ENCODE measurements at regions not wholly inside any gene's neighbourhood (a gene's known extent, or its start where the extent isn't known, plus 50 kb on each side); places are given as distances from the start of the nearest gene placed in this dataset.

- no peaks in the 10 kb centered on the region for H3K27me3 ChIP-seq (ENCODE audit: control insufficient read depth in 1 of 2, insufficient read depth in 2 of 2, low read length in 1 of 2)
- no peak overlapping the region for H3K27ac ChIP-seq (ENCODE audit: low read depth in 1 of 2, low read length in 2 of 2)
- no peaks in the 10 kb centered on the region for H3K4me1 ChIP-seq (ENCODE audit: control insufficient read depth in 1 of 2, insufficient read depth in 2 of 2, low read length in 2 of 2)
- no peaks in the 10 kb centered on the region for H3K9me3 ChIP-seq (ENCODE audit: control insufficient read depth, low read length)
- peak in 1 of 2 donors; percentile 64 for DNase-seq
- 70 to 79% methylated on average over 25 of the region's 25 CpGs for WGBS, 2 donors
- no peak for ATAC-seq (ENCODE audit: low FRiP score)
- H3K36me3 ChIP-seq (ENCODE audit: control insufficient read depth in 1 of 2, insufficient read depth in 2 of 2, low read length in 1 of 2) = no peaks in the 10 kb centered on the region
- no peak overlapping the region for H3K4me3 ChIP-seq (ENCODE audit: low read length in 2 of 2)
- intact Hi-C loops (cut with DNase I) = no loop called here
Observed at GRCh38 chr14:101469382-101470247, 91.7 kb upstream of the DIO3 start.

- Histone ChIP-seq H3K36me3 (ENCODE audit: control insufficient read depth in 1 of 2, insufficient read depth in 2 of 2, low read length in 1 of 2) (no peaks in the 10 kb centered on the region), H3K27ac (ENCODE audit: low read depth in 1 of 2, low read length in 2 of 2) (no peak overlapping the region), H3K27me3 (ENCODE audit: control insufficient read depth in 1 of 2, insufficient read depth in 2 of 2, low read length in 1 of 2) (no peaks in the 10 kb centered on the region), H3K9me3 (ENCODE audit: control insufficient read depth, low read length) (no peaks in the 10 kb centered on the region), H3K4me1 (ENCODE audit: control insufficient read depth in 1 of 2, insufficient read depth in 2 of 2, low read length in 2 of 2) (no peaks in the 10 kb centered on the region), H3K4me3 (ENCODE audit: low read length in 2 of 2) (no peak overlapping the region)
- 80 to 83% methylated on average over 12 of the region's 12 CpGs for whole genome bisulfite sequencing, 2 donors
- ATAC-seq (ENCODE audit: low FRiP score) = no peak
- peak in 1 of 2 donors; percentile 58 for DNase-seq
- intact Hi-C loops (cut with DNase I) = no loop called here
Observed at GRCh38 chr14:101470266-101470665, 91.0 kb upstream of the DIO3 start.

GRCh38 chr14:101471723-101472517, 89.4 kb upstream of the DIO3 start:
- WGBS, 2 donors = 81 to 84% methylated on average over 15 to 16 of the region's 16 CpGs
- no peaks in the 10 kb centered on the region for H3K36me3 ChIP-seq (ENCODE audit: control insufficient read depth in 1 of 2, insufficient read depth in 2 of 2, low read length in 1 of 2)
- no peak overlapping the region for H3K27ac ChIP-seq (ENCODE audit: low read depth in 1 of 2, low read length in 2 of 2)
- no peaks in the 10 kb centered on the region for H3K4me1 ChIP-seq (ENCODE audit: control insufficient read depth in 1 of 2, insufficient read depth in 2 of 2, low read length in 2 of 2)
- DNase-seq (peak in 1 of 2 donors; percentile 24), ATAC-seq (ENCODE audit: low FRiP score) (no peak)
- H3K27me3 ChIP-seq (ENCODE audit: control insufficient read depth in 1 of 2, insufficient read depth in 2 of 2, low read length in 1 of 2) = no peaks in the 10 kb centered on the region
- H3K9me3 ChIP-seq (ENCODE audit: control insufficient read depth, low read length) = no peaks in the 10 kb centered on the region
- no peak overlapping the region for H3K4me3 ChIP-seq (ENCODE audit: low read length in 2 of 2)
- intact Hi-C loops (cut with DNase I) = no loop called here

- WGBS, 2 donors = 76 to 83% methylated on average over 6 of the region's 6 CpGs
Observed at GRCh38 chr14:101472518-101472849, 88.8 kb upstream of the DIO3 start.

GRCh38 chr14:101473045-101473729, 88.1 kb upstream of the DIO3 start:
- ATAC-seq (ENCODE audit: low FRiP score) (no peak), DNase-seq (no peak)
- no peak overlapping the region for H3K27ac ChIP-seq (ENCODE audit: low read depth in 1 of 2, low read length in 2 of 2)
- H3K9me3 ChIP-seq (ENCODE audit: control insufficient read depth, low read length) = no peaks in the 10 kb centered on the region
- no peaks in the 10 kb centered on the region for H3K4me1 ChIP-seq (ENCODE audit: control insufficient read depth in 1 of 2, insufficient read depth in 2 of 2, low read length in 2 of 2)
- H3K36me3 ChIP-seq (ENCODE audit: control insufficient read depth in 1 of 2, insufficient read depth in 2 of 2, low read length in 1 of 2) = no peaks in the 10 kb centered on the region
- intact Hi-C loops (cut with DNase I) = no loop called here
- H3K4me3 ChIP-seq (ENCODE audit: low read length in 2 of 2) = no peak overlapping the region
- WGBS, 2 donors = 76 to 80% methylated on average over 12 of the region's 12 CpGs
- H3K27me3 ChIP-seq (ENCODE audit: control insufficient read depth in 1 of 2, insufficient read depth in 2 of 2, low read length in 1 of 2) = no peaks in the 10 kb centered on the region

More at GRCh38 chr14:101472518-101472849, 88.8 kb upstream of the DIO3 start:
- H3K36me3 ChIP-seq (ENCODE audit: control insufficient read depth in 1 of 2, insufficient read depth in 2 of 2, low read length in 1 of 2) = no peaks in the 10 kb centered on the region
- H3K4me3 ChIP-seq (ENCODE audit: low read length in 2 of 2) = no peak overlapping the region
- H3K27me3 ChIP-seq (ENCODE audit: control insufficient read depth in 1 of 2, insufficient read depth in 2 of 2, low read length in 1 of 2) = no peaks in the 10 kb centered on the region
- intact Hi-C loops (cut with DNase I) = no loop called here
- H3K4me1 ChIP-seq (ENCODE audit: control insufficient read depth in 1 of 2, insufficient read depth in 2 of 2, low read length in 2 of 2) = no peaks in the 10 kb centered on the region
- H3K27ac ChIP-seq (ENCODE audit: low read depth in 1 of 2, low read length in 2 of 2) = no peak overlapping the region
- no peaks in the 10 kb centered on the region for H3K9me3 ChIP-seq (ENCODE audit: control insufficient read depth, low read length)
- ATAC-seq (ENCODE audit: low FRiP score) (no peak), DNase-seq (no peak)

GRCh38 chr14:101473795-101474562, 87.3 kb upstream of the DIO3 start:
- Histone ChIP-seq H3K4me3 (ENCODE audit: low read length in 2 of 2) (no peak overlapping the region), H3K27me3 (ENCODE audit: control insufficient read depth in 1 of 2, insufficient read depth in 2 of 2, low read length in 1 of 2) (no peaks in the 10 kb centered on the region), H3K36me3 (ENCODE audit: control insufficient read depth in 1 of 2, insufficient read depth in 2 of 2, low read length in 1 of 2) (no peaks in the 10 kb centered on the region), H3K4me1 (ENCODE audit: control insufficient read depth in 1 of 2, insufficient read depth in 2 of 2, low read length in 2 of 2) (no peaks in the 10 kb centered on the region), H3K9me3 (ENCODE audit: control insufficient read depth, low read length) (no peaks in the 10 kb centered on the region), H3K27ac (ENCODE audit: low read depth in 1 of 2, low read length in 2 of 2) (no peak overlapping the region)
- intact Hi-C loops (cut with DNase I) = no loop called here
- DNase-seq (no peak), ATAC-seq (ENCODE audit: low FRiP score) (no peak)
- WGBS, 2 donors = 74 to 76% methylated on average over 23 of the region's 23 CpGs

- Histone ChIP-seq H3K4me1 (ENCODE audit: control insufficient read depth in 1 of 2, insufficient read depth in 2 of 2, low read length in 2 of 2) (no peaks in the 10 kb centered on the region), H3K27ac (ENCODE audit: low read depth in 1 of 2, low read length in 2 of 2) (no peak overlapping the region), H3K9me3 (ENCODE audit: control insufficient read depth, low read length) (no peaks in the 10 kb centered on the region), H3K27me3 (ENCODE audit: control insufficient read depth in 1 of 2, insufficient read depth in 2 of 2, low read length in 1 of 2) (no peaks in the 10 kb centered on the region), H3K36me3 (ENCODE audit: control insufficient read depth in 1 of 2, insufficient read depth in 2 of 2, low read length in 1 of 2) (no peaks in the 10 kb centered on the region), H3K4me3 (ENCODE audit: low read length in 2 of 2) (no peak overlapping the region)
- ATAC-seq (ENCODE audit: low FRiP score) (no peak), DNase-seq (peak in 1 of 2 donors; percentile 60)
- 39 to 59% methylated on average over 19 of the region's 19 CpGs for WGBS, 2 donors
- intact Hi-C loops (cut with DNase I) = no loop called here
Observed at GRCh38 chr14:101474563-101475455, 86.5 kb upstream of the DIO3 start.
